Kidney (tissue), 13 donors: ENCODE measurements at regions not wholly inside any gene's neighbourhood (a gene's known extent, or its start where the extent isn't known, plus 50 kb on each side); places are given as distances from the start of the nearest gene placed in this dataset.
A peak's percentile ranks its signal among the peaks of the same experiment; 100 is the strongest.

Experiments used
- DNase-seq, 5 donors: peaks; one replicate each; pipeline ENCODE4 v3.0.0-alpha.2; 2013 to 2020
- FAIRE-seq: peaks from 2 replicates; lab custom pipeline; 2012; peaks lifted over from hg19 to GRCh38; lab: Jason Lieb, UNC
- H3K27ac ChIP-seq, 2 donors: one replicate each; pipeline ENCODE4 v1.7.0; 2013; ENCODE audit warnings: low read depth in 2 of 2, low read length in 2 of 2, inconsistent platforms in 1 of 2
- H3K27me3 ChIP-seq: one replicate; pipeline ENCODE4 v1.7.1; 2013; ENCODE audit warnings: low read length, inconsistent platforms; ENCODE audit not compliant: control insufficient read depth, insufficient read depth
- H3K36me3 ChIP-seq, 3 donors: one replicate each; pipeline versions ENCODE4 v1.7.0 to v1.7.1; 2013; ENCODE audit warnings: low read length in 3 of 3, control low read depth in 1 of 3, inconsistent platforms in 1 of 3; ENCODE audit not compliant: insufficient read depth in 3 of 3, control insufficient read depth in 2 of 3
- H3K4me1 ChIP-seq, 3 donors: one replicate each; pipeline versions ENCODE4 v1.7.0 to v1.7.1; 2013; ENCODE audit warnings: low read length in 3 of 3, inconsistent platforms in 1 of 3, low read depth in 1 of 3; ENCODE audit not compliant: control insufficient read depth in 2 of 3, insufficient read depth in 2 of 3
- H3K4me3 ChIP-seq, 3 donors: one replicate each; pipeline versions ENCODE4 v1.7.0 to v1.8.1; 2013; ENCODE audit warnings: low read length in 3 of 3, control low read depth in 1 of 3, inconsistent platforms in 1 of 3
- H3K9ac ChIP-seq, 3 donors: one replicate each; pipeline versions ENCODE4 v1.7.0 to v1.7.1; 2013; ENCODE audit warnings: low read length in 3 of 3, control low read depth in 1 of 3, inconsistent platforms in 1 of 3
- H3K9me3 ChIP-seq, 3 donors: one replicate each; pipeline versions ENCODE4 v1.7.0 to v1.7.1; 2013; ENCODE audit warnings: low read length in 3 of 3, control low read depth in 1 of 3, inconsistent platforms in 1 of 3; ENCODE audit not compliant: control insufficient read depth in 2 of 3, insufficient read depth in 1 of 3
- CTCF ChIP-seq: IDR thresholded peaks from 3 replicates; pipeline ENCODE4 v1.5.1; 2012; ENCODE audit warnings: mild to moderate bottlenecking, moderate library complexity, borderline replicate concordance; ENCODE audit not compliant: insufficient read depth; ENCODE audit errors: extremely low read depth
- intact Hi-C: fragments of 100-400 bp; cut with DNase I; formaldehyde crosslinking; loops from one replicate; pipeline ENCODE4 v1.11.1; 2022
- donor health status: control.
- donor health status: control.
- donor health status: control.
- donor health status: control.
- donor health status: control.
- donor health status: DM: yes; HTN: yes; CAD: no.
- donor health status: Normal renal cell carcinoma (clear cell type).

- Histone ChIP-seq H3K4me1 (peaks cover 0 to 3% (median 0%) of the 10 kb centered on the region in 3 donors), H3K27ac (no peak overlapping the region), H3K27me3 (no peaks in the 10 kb centered on the region), H3K9me3 (peaks cover 0 to 2% (median 0%) of the 10 kb centered on the region in 3 donors), H3K36me3 (no peaks in the 10 kb centered on the region), H3K9ac (no peak overlapping the region), H3K4me3 (no peak overlapping the region)
- no peak for TF ChIP-seq CTCF
- intact Hi-C loops = no loop called here
- FAIRE-seq (no peak), DNase-seq (no peak)
These were observed 367.7 kb downstream of the PRELID2 start for GRCh38 chr5:145467446-145467845.

- Histone ChIP-seq H3K27me3 (no peaks in the 10 kb centered on the region), H3K9ac (no peak overlapping the region), H3K4me3 (no peak overlapping the region), H3K9me3 (peaks cover 0 to 4% (median 0%) of the 10 kb centered on the region in 3 donors), H3K27ac (no peak overlapping the region), H3K4me1 (peaks cover 0 to 3% (median 0%) of the 10 kb centered on the region in 3 donors), H3K36me3 (no peaks in the 10 kb centered on the region)
- FAIRE-seq = no peak
- TF ChIP-seq CTCF = no peak
- intact Hi-C loops = no loop called here
- no peak for DNase-seq
These were observed 368.6 kb downstream of the PRELID2 start for GRCh38 chr5:145466533-145466932.

GRCh38 chr5:145465474-145466263 is 369.5 kb downstream of the PRELID2 start:
- Histone ChIP-seq H3K9me3 (peaks cover 0 to 4% (median 0%) of the 10 kb centered on the region in 3 donors), H3K27me3 (no peaks in the 10 kb centered on the region), H3K9ac (no peak overlapping the region), H3K4me3 (peak overlapping the region in 2 of 3 donors; percentile 4 to 40), H3K36me3 (no peaks in the 10 kb centered on the region), H3K4me1 (peaks cover 0 to 3% (median 0%) of the 10 kb centered on the region in 3 donors), H3K27ac (peak overlapping the region in 1 of 2 donors; percentile 8)
- FAIRE-seq (peak; percentile 86), DNase-seq (peak in 2 of 5 donors; percentile 44 to 65)
- intact Hi-C loops = no loop called here
- TF ChIP-seq CTCF = no peak
